PC-3 (cell line): ENCODE measurements at regions not wholly inside any gene's neighbourhood (a gene's known extent, or its start where the extent isn't known, plus 50 kb on each side); places are given as distances from the start of the nearest gene placed in this dataset.

ENCODE experiments used
- CTCF ChIP-seq: fragments of 300-600 bp; sonication (generic); conservative IDR thresholded peaks from 2 replicates; pipeline ENCODE4 v1.5.1; 2017; ENCODE audit warnings: antibody characterized with exemption, low read depth, mild to moderate bottlenecking, low read length
- EZH2 ChIP-seq: fragments of 300-600 bp; sonication (generic); IDR thresholded peaks from one replicate; pipeline ENCODE4 v1.6.1; 2017; ENCODE audit warnings: antibody characterized with exemption, mild to moderate bottlenecking, low read length; ENCODE audit not compliant: unreplicated experiment
- EZH2phosphoT487 ChIP-seq: fragments of 300-600 bp; sonication (generic); IDR thresholded peaks from 2 replicates; pipeline ENCODE4 v1.6.1; 2018; ENCODE audit warnings: mild to moderate bottlenecking, antibody characterized with exemption, low read length, borderline replicate concordance

- TF ChIP-seq CTCF = no peak
- no peak for TF ChIP-seq EZH2phosphoT487
- no peak for TF ChIP-seq EZH2
Measured at GRCh38 chr1:188499690-188500089, 1670.9 kb downstream of the PLA2G4A start.
